ENCODE measurements at regions not wholly inside any gene's neighbourhood (a gene's known extent, or its start where the extent isn't known, plus 50 kb on each side); places are given as distances from the start of the nearest gene placed in this dataset.

- TF ChIP-seq, protein P1, sequence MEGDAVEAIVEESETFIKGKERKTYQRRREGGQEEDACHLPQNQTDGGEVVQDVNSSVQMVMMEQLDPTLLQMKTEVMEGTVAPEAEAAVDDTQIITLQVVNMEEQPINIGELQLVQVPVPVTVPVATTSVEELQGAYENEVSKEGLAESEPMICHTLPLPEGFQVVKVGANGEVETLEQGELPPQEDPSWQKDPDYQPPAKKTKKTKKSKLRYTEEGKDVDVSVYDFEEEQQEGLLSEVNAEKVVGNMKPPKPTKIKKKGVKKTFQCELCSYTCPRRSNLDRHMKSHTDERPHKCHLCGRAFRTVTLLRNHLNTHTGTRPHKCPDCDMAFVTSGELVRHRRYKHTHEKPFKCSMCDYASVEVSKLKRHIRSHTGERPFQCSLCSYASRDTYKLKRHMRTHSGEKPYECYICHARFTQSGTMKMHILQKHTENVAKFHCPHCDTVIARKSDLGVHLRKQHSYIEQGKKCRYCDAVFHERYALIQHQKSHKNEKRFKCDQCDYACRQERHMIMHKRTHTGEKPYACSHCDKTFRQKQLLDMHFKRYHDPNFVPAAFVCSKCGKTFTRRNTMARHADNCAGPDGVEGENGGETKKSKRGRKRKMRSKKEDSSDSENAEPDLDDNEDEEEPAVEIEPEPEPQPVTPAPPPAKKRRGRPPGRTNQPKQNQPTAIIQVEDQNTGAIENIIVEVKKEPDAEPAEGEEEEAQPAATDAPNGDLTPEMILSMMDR (IDR thresholded peaks at IDR 0.05) = no peak
- TF ChIP-seq POLR2A (IDR thresholded peaks at IDR 0.05) = no peak
Measured at GRCh38 chr3:40999682-41000081, 199.6 kb upstream of the CTNNB1 start.

Data from heart left ventricle (tissue), 13 donors.